HG03025 (cell line): ENCODE measurements at regions not wholly inside any gene's neighbourhood (a gene's known extent, or its start where the extent isn't known, plus 50 kb on each side); places are given as distances from the start of the nearest gene placed in this dataset.
"Not testable (repeated sequence)": the region's sequence is repeated elsewhere in the genome, so short reads cannot be mapped to it uniquely, and the experiment has no call there.

Experiments
- ATAC-seq: cut with Tn5 transposase; IDR thresholded peaks from one replicate; pipeline ENCODE4 v1.9.1; 2021; ENCODE audit warnings: mild to moderate bottlenecking, moderate library complexity; ENCODE audit not compliant: unreplicated experiment, low FRiP score

- no peak for ATAC-seq
Observed at GRCh38 chr12:25682421-25682820, 129.3 kb upstream of the LMNTD1 start.

- no peak for ATAC-seq
Observed at GRCh38 chr12:25684070-25684469, 131.0 kb upstream of the LMNTD1 start.

GRCh38 chr12:25686351-25686750 lies 133.3 kb upstream of the LMNTD1 start:
- ATAC-seq: no peak

- no peak for ATAC-seq
Observed at GRCh38 chr12:25687226-25687625, 134.1 kb upstream of the LMNTD1 start.

- not testable (repeated sequence) for ATAC-seq
Observed at GRCh38 chr12:25688851-25689250, 135.8 kb upstream of the LMNTD1 start.

GRCh38 chr12:25689996-25690501 lies 137.0 kb upstream of the LMNTD1 start:
- ATAC-seq: no peak

- ATAC-seq: no peak
Observed at GRCh38 chr12:25690996-25691864, 138.1 kb upstream of the LMNTD1 start.

GRCh38 chr12:25691865-25692114 lies 138.7 kb upstream of the LMNTD1 start:
- no peak for ATAC-seq

GRCh38 chr12:25692115-25693035 lies 139.3 kb upstream of the LMNTD1 start:
- ATAC-seq: no peak

GRCh38 chr12:25694072-25694471 lies 141.0 kb upstream of the LMNTD1 start:
- ATAC-seq: no peak

GRCh38 chr12:25695574-25695973 lies 142.5 kb upstream of the LMNTD1 start:
- ATAC-seq: no peak

- ATAC-seq: no peak
Observed at GRCh38 chr12:25698772-25699171, 145.7 kb upstream of the LMNTD1 start.

- no peak for ATAC-seq
Observed at GRCh38 chr12:25699454-25699853, 146.4 kb upstream of the LMNTD1 start.

- no peak for ATAC-seq
Observed at GRCh38 chr12:25701290-25701689, 148.2 kb upstream of the LMNTD1 start.

- no peak for ATAC-seq
Observed at GRCh38 chr12:25702553-25702952, 149.5 kb upstream of the LMNTD1 start.

- no peak for ATAC-seq
Observed at GRCh38 chr12:25705261-25705660, 152.2 kb upstream of the LMNTD1 start.

- ATAC-seq: not testable (repeated sequence)
Observed at GRCh38 chr12:25706646-25707045, 153.6 kb upstream of the LMNTD1 start.

GRCh38 chr12:25707056-25707455 lies 154.0 kb upstream of the LMNTD1 start:
- ATAC-seq: no peak

GRCh38 chr12:25708661-25709060 lies 155.6 kb upstream of the LMNTD1 start:
- ATAC-seq: no peak

GRCh38 chr12:25710128-25710527 lies 157.0 kb upstream of the LMNTD1 start:
- no peak for ATAC-seq

GRCh38 chr12:25710938-25711605 lies 158.0 kb upstream of the LMNTD1 start:
- ATAC-seq: not testable (repeated sequence)
